Activated CD4-positive, alpha-beta T cell treated with anti-CD3 and anti-CD28 coated beads, Interleukin-2, Interleukin-6, amounts not matched to agents 100 ng/mL and 50 ng/mL, durations not matched to agents 16 hours and 8 hours (primary cell): ENCODE measurements at regions not wholly inside any gene's neighbourhood (a gene's known extent, or its start where the extent isn't known, plus 50 kb on each side); places are given as distances from the start of the nearest gene placed in this dataset.
"Not testable (repeated sequence)": the region's sequence is repeated elsewhere in the genome, so short reads cannot be mapped to it uniquely, and the experiment has no call there.

ENCODE experiments used
- DNase-seq: peaks from one replicate; pipeline ENCODE4 v3.0.0-alpha.2; 2020

GRCh38 chr1:149841597-149842238, 57.6 kb upstream of the BOLA1 start:
- not testable (repeated sequence) for DNase-seq

- DNase-seq = not testable (repeated sequence)
These were observed 56.8 kb upstream of the BOLA1 start for GRCh38 chr1:149842458-149843064.

GRCh38 chr1:149843431-149844041, 55.8 kb upstream of the BOLA1 start:
- peak; percentile 31 for DNase-seq

GRCh38 chr1:149844101-149844500, 55.3 kb upstream of the BOLA1 start:
- peak; percentile 69 for DNase-seq

GRCh38 chr1:149844650-149845255, 54.6 kb upstream of the BOLA1 start:
- no peak for DNase-seq

GRCh38 chr1:149845416-149845815, 54.0 kb upstream of the BOLA1 start:
- peak; percentile 28 for DNase-seq

GRCh38 chr1:149846042-149846441, 53.3 kb upstream of the BOLA1 start:
- DNase-seq = peak; percentile 28

GRCh38 chr1:149846593-149847466, 52.5 kb upstream of the BOLA1 start:
- peak; percentile 0 for DNase-seq

- peak; percentile 8 for DNase-seq
These were observed 50.8 kb upstream of the BOLA1 start for GRCh38 chr1:149848340-149849110.

- DNase-seq = peak; percentile 43
These were observed 50.0 kb upstream of the BOLA1 start for GRCh38 chr1:149849111-149849946.
